MCF 10A (cell line): ENCODE measurements at regions not wholly inside any gene's neighbourhood (a gene's known extent, or its start where the extent isn't known, plus 50 kb on each side); places are given as distances from the start of the nearest gene placed in this dataset.
A peak's percentile ranks its signal among the peaks of the same experiment; 100 is the strongest.

Source experiments
- BruUV-seq: library from RNA; stranded (reverse); fragments of 400-500 nt; replicated peaks from 2 replicates; lab custom pipeline; 2021; lab: Mats Ljungman, UMichigan
- CTCF ChIA-PET: fragments of 300-600 bp; sonication (Branson Sonifier 250); formaldehyde crosslinking; extraction: SDS; loops from one replicate; lab custom pipeline; 2021; ENCODE audit warnings: antibody characterized with exemption, inconsistent platforms; lab: Yijun Ruan, JAX
- POLR2A ChIA-PET: fragments of 300-600, 350-650 bp; sonication (Branson Sonifier 250); formaldehyde crosslinking; extraction: SDS; loops from one replicate; lab custom pipeline; 2020; ENCODE audit warnings: antibody characterized with exemption, inconsistent platforms; lab: Yijun Ruan, JAX
- DNase-seq: peaks from one replicate; pipeline ENCODE4 v3.0.0-alpha.2; 2018; ENCODE audit not compliant: unreplicated experiment
- H3K27ac Mint-ChIP-seq: one replicate; pipeline ENCODE4 v1.8.0; 2022; ENCODE audit warnings: mild to moderate bottlenecking, low read depth, mixed read lengths; ENCODE audit not compliant: unreplicated experiment
- H3K27me3 Mint-ChIP-seq: one replicate; pipeline ENCODE4 v1.8.0; 2022; ENCODE audit warnings: mixed read lengths; ENCODE audit not compliant: insufficient read depth, unreplicated experiment
- H3K36me3 Mint-ChIP-seq: one replicate; pipeline ENCODE4 v1.8.0; 2022; ENCODE audit warnings: mild to moderate bottlenecking, moderate library complexity, mixed read lengths; ENCODE audit not compliant: insufficient read depth, unreplicated experiment
- H3K4me1 Mint-ChIP-seq: one replicate; pipeline ENCODE4 v1.8.0; 2022; ENCODE audit warnings: mixed read lengths; ENCODE audit not compliant: insufficient read depth, unreplicated experiment
- H3K4me3 Mint-ChIP-seq: one replicate; pipeline ENCODE4 v1.8.0; 2022; ENCODE audit warnings: mild to moderate bottlenecking, moderate library complexity, mixed read lengths; ENCODE audit not compliant: unreplicated experiment
- H3K9me3 Mint-ChIP-seq: one replicate; pipeline ENCODE4 v1.8.0; 2022; ENCODE audit warnings: mixed read lengths; ENCODE audit not compliant: unreplicated experiment
- intact Hi-C: fragments of 100-400 bp; cut with micrococcal nuclease; formaldehyde crosslinking; loops from 2 replicates; pipeline ENCODE4 v1.14.1; 2022
- TF ChIP-seq, protein P1 (sequence below): fragments of 200-600 bp; IDR thresholded peaks from one replicate; pipeline ENCODE4 v1.8.0; 2022; ENCODE audit warnings: antibody characterized with exemption, mild to moderate bottlenecking; ENCODE audit not compliant: unreplicated experiment

DNA sequence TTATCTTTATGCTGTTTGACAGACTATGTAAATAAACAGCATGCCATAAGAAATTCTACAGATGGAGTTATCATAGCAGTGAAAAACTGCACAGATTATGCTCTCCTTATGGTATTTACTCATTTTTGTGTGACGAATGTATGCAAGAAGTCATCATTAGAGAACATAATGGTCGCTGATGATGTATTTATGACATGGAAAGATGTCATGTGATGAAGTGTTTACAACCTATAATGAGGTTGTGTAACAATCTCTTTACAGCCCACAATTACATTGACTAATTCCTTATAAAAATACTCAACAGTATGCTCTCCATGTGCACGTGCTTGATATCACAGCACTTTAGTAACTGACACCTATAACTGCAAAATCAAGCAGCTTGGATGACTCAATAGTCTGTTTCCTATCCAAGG is 192.4 kb downstream of the BMP2 start:
- no peak overlapping the region for H3K4me3 Mint-ChIP-seq
- no TSS peak for BruUV-seq
- TF ChIP-seq, protein P1, sequence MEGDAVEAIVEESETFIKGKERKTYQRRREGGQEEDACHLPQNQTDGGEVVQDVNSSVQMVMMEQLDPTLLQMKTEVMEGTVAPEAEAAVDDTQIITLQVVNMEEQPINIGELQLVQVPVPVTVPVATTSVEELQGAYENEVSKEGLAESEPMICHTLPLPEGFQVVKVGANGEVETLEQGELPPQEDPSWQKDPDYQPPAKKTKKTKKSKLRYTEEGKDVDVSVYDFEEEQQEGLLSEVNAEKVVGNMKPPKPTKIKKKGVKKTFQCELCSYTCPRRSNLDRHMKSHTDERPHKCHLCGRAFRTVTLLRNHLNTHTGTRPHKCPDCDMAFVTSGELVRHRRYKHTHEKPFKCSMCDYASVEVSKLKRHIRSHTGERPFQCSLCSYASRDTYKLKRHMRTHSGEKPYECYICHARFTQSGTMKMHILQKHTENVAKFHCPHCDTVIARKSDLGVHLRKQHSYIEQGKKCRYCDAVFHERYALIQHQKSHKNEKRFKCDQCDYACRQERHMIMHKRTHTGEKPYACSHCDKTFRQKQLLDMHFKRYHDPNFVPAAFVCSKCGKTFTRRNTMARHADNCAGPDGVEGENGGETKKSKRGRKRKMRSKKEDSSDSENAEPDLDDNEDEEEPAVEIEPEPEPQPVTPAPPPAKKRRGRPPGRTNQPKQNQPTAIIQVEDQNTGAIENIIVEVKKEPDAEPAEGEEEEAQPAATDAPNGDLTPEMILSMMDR = no peak
- ChIA-PET POLR2A (interaction anchor here (0.6 to 2.8 kb wide), 6 partner anchors 34 to 499 kb away, joined by 3 to 15 read pairs (median 4); no protein-coding TSS in a partner anchor), CTCF (interaction anchor here (0.6 to 1.1 kb wide), 2 partner anchors 8 to 326 kb away, joined by 3 to 4 read pairs; no protein-coding TSS in a partner anchor)
- peaks cover 28% of the 10 kb centered on the region for H3K4me1 Mint-ChIP-seq
- H3K9me3 Mint-ChIP-seq = no peaks in the 10 kb centered on the region
- intact Hi-C loops = no loop called here
- H3K36me3 Mint-ChIP-seq = no peaks in the 10 kb centered on the region
- DNase-seq = peak; percentile 22
- H3K27me3 Mint-ChIP-seq = no peaks in the 10 kb centered on the region
- no peak overlapping the region for H3K27ac Mint-ChIP-seq

DNA sequence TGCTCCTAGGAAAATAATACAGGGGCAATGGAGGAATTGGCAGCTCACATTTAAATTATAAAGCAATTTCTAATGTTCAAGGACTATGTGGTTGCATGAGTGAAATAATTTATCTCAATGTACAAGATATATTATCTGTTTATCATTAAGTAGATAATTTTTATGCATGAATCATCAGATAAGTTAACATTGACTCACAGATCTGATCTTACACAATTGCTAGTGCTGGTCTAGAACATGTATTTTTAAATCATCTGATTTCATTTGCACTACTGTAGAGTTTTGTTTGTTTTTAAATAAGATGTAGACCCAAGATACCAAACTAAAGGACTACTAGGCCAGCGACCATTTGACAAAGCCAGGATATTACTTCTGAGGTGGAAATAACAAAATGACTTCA is 199.2 kb downstream of the BMP2 start:
- Mint-ChIP-seq H3K36me3 (no peaks in the 10 kb centered on the region), H3K27me3 (no peaks in the 10 kb centered on the region), H3K27ac (no peak overlapping the region), H3K4me3 (no peak overlapping the region), H3K9me3 (no peaks in the 10 kb centered on the region), H3K4me1 (peaks cover 13% of the 10 kb centered on the region)
- no TSS peak for BruUV-seq
- intact Hi-C loops = no loop called here
- POLR2A ChIA-PET = interaction anchor here (0.5 to 2.3 kb wide), 4 partner anchors 10 to 38 kb away, joined by 3 to 10 read pairs (median 6); no protein-coding TSS in a partner anchor
- TF ChIP-seq, protein P1 = no peak
- no peak for DNase-seq
- CTCF ChIA-PET = interaction anchor here (1.1 kb wide), 1 partner anchor 10 kb away, joined by 7 read pairs; no protein-coding TSS in a partner anchor

DNA sequence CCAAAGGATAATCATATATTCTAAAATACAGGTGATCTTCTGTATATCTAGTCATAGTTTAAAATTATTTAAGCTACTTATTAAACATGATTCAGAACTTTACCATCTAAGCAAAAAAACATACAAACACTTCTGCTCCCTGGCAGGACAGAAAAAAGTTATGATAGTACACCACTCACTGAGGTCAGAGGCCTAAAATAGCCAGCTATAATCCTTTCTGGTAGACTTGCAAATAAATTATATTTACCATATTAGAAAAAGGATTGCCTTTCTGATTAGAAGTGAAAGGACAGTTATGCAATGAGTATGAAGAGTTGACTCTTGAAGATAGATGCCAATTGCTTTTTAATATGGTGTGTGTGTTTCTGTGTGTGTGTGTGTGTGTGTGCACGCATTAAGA is 207.4 kb downstream of the BMP2 start:
- no peaks in the 10 kb centered on the region for H3K9me3 Mint-ChIP-seq
- H3K36me3 Mint-ChIP-seq = no peaks in the 10 kb centered on the region
- H3K27me3 Mint-ChIP-seq = no peaks in the 10 kb centered on the region
- H3K4me3 Mint-ChIP-seq = no peak overlapping the region
- CTCF ChIA-PET = interaction anchor here (0.7 to 2.1 kb wide), 5 partner anchors 12 to 402 kb away, joined by 3 to 5 read pairs (median 3); no protein-coding TSS in a partner anchor
- BruUV-seq = no TSS peak
- H3K4me1 Mint-ChIP-seq = no peaks in the 10 kb centered on the region
- intact Hi-C loops = no loop called here
- no peak for DNase-seq
- POLR2A ChIA-PET = interaction anchor here (0.9 to 2.3 kb wide), 2 partner anchors 16 to 18 kb away, joined by 3 to 7 read pairs; no protein-coding TSS in a partner anchor
- TF ChIP-seq, protein P1 = no peak
- H3K27ac Mint-ChIP-seq = no peak overlapping the region

DNA sequence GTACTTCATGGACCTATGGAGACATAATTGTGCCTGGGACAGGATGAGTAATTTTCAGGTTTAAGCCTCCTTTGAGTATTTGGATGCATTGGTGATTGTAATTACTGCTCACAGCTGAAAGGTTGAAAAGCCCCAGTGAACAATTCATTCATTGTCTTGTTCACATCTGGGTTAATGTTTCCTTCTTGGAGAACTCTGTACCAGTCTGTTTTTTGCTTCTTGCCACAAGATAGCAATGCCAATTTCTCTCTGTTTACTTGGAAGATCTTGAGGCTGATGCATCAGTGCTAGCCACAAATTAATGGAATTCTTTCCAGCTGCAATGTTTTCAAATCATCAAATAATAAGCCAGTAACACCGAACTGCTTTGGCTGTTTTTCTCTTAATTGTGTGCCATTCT is 207.8 kb downstream of the BMP2 start:
- Mint-ChIP-seq H3K27ac (no peak overlapping the region), H3K27me3 (no peaks in the 10 kb centered on the region), H3K4me1 (no peaks in the 10 kb centered on the region), H3K9me3 (no peaks in the 10 kb centered on the region), H3K4me3 (no peak overlapping the region), H3K36me3 (no peaks in the 10 kb centered on the region)
- TF ChIP-seq, protein P1 = no peak
- BruUV-seq = no TSS peak
- no peak for DNase-seq
- CTCF ChIA-PET = interaction anchor here (0.7 to 2.1 kb wide), 6 partner anchors 9 to 268 kb away, joined by 3 to 7 read pairs (median 4); no protein-coding TSS in a partner anchor
- POLR2A ChIA-PET = interaction anchor here (2.3 kb wide), 1 partner anchor 18 kb away, joined by 7 read pairs; no protein-coding TSS in a partner anchor
- intact Hi-C loops = no loop called here
